HG03097 (cell line): ENCODE measurements at regions not wholly inside any gene's neighbourhood (a gene's known extent, or its start where the extent isn't known, plus 50 kb on each side); places are given as distances from the start of the nearest gene placed in this dataset.

Source experiments
- ATAC-seq: cut with Tn5 transposase; IDR thresholded peaks from one replicate; pipeline ENCODE4 v1.9.1; 2021; ENCODE audit not compliant: unreplicated experiment, low FRiP score

- peak; percentile 85 for ATAC-seq
Observed at GRCh38 chr3:176579711-176580185, 617.5 kb downstream of the TBL1XR1 start.

GRCh38 chr3:176578316-176578715, 619.0 kb downstream of the TBL1XR1 start:
- ATAC-seq, result no peak

- no peak for ATAC-seq
Observed at GRCh38 chr3:176577447-176577846, 619.8 kb downstream of the TBL1XR1 start.

GRCh38 chr3:176574786-176575185, 622.5 kb downstream of the TBL1XR1 start:
- no peak for ATAC-seq

GRCh38 chr3:176571926-176572325, 625.4 kb downstream of the TBL1XR1 start:
- no peak for ATAC-seq

- ATAC-seq, result no peak
Observed at GRCh38 chr3:176570992-176571391, 626.3 kb downstream of the TBL1XR1 start.

GRCh38 chr3:176568189-176568588, 629.1 kb downstream of the TBL1XR1 start:
- ATAC-seq, result no peak

GRCh38 chr3:176566757-176567156, 630.5 kb downstream of the TBL1XR1 start:
- no peak for ATAC-seq

- no peak for ATAC-seq
Observed at GRCh38 chr3:176562331-176562730, 635.0 kb downstream of the TBL1XR1 start.

GRCh38 chr3:176561826-176562225, 635.5 kb downstream of the TBL1XR1 start:
- ATAC-seq, result no peak

- ATAC-seq, result no peak
Observed at GRCh38 chr3:176554791-176555654, 642.3 kb downstream of the TBL1XR1 start.

GRCh38 chr3:176554264-176554663, 643.0 kb downstream of the TBL1XR1 start:
- ATAC-seq, result no peak

- no peak for ATAC-seq
Observed at GRCh38 chr3:176526942-176527341, 670.3 kb downstream of the TBL1XR1 start.

GRCh38 chr3:176526225-176526624, 671.1 kb downstream of the TBL1XR1 start:
- ATAC-seq, result no peak

- no peak for ATAC-seq
Observed at GRCh38 chr3:176523114-176523513, 674.2 kb downstream of the TBL1XR1 start.

GRCh38 chr3:176522436-176522835, 674.8 kb downstream of the TBL1XR1 start:
- ATAC-seq, result no peak

GRCh38 chr3:176521531-176522175, 675.6 kb downstream of the TBL1XR1 start:
- no peak for ATAC-seq

GRCh38 chr3:176514297-176514696, 683.0 kb downstream of the TBL1XR1 start:
- no peak for ATAC-seq

GRCh38 chr3:176513604-176514003, 683.7 kb downstream of the TBL1XR1 start:
- no peak for ATAC-seq

GRCh38 chr3:176512037-176512436, 685.2 kb downstream of the TBL1XR1 start:
- ATAC-seq, result no peak

- no peak for ATAC-seq
Observed at GRCh38 chr3:176510097-176510496, 687.2 kb downstream of the TBL1XR1 start.
